Central memory CD8-positive, alpha-beta T cell (primary cell): ENCODE measurements at regions not wholly inside any gene's neighbourhood (a gene's known extent, or its start where the extent isn't known, plus 50 kb on each side); places are given as distances from the start of the nearest gene placed in this dataset.

ENCODE experiments used
- ATAC-seq: fragments of 150-1000 bp; cut with Tn5 transposase; replicated peaks from 2 replicates; pipeline ENCODE4 v1.10.0; 2022; ENCODE audit warnings: mild to moderate bottlenecking, moderate FRiP score, moderate number of reproducible peaks; ENCODE audit not compliant: poor library complexity, severe bottlenecking; ENCODE audit errors: extremely low read depth
- DNase-seq, 2 donors: peaks; one replicate each; pipeline ENCODE4 v3.0.0; 2021; ENCODE audit warnings: low spot score in 2 of 2
- H3K27ac Mint-ChIP-seq: one replicate; pipeline ENCODE4 v1.8.0; 2022; ENCODE audit warnings: low read depth, mild to moderate bottlenecking, moderate library complexity, mixed read lengths
- H3K27me3 Mint-ChIP-seq: one replicate; pipeline ENCODE4 v1.8.0; 2022; ENCODE audit warnings: mixed read lengths
- H3K36me3 Mint-ChIP-seq: one replicate; pipeline ENCODE4 v1.8.0; 2022; ENCODE audit warnings: mild to moderate bottlenecking, moderate library complexity, mixed read lengths; ENCODE audit not compliant: insufficient read depth
- H3K4me1 Mint-ChIP-seq: one replicate; pipeline ENCODE4 v1.8.0; 2022; ENCODE audit warnings: mixed read lengths
- H3K4me3 Mint-ChIP-seq: one replicate; pipeline ENCODE4 v1.8.0; 2022; ENCODE audit warnings: mild to moderate bottlenecking, moderate library complexity, mixed read lengths
- H3K9me3 Mint-ChIP-seq: one replicate; pipeline ENCODE4 v1.8.0; 2022; ENCODE audit warnings: mixed read lengths

DNA sequence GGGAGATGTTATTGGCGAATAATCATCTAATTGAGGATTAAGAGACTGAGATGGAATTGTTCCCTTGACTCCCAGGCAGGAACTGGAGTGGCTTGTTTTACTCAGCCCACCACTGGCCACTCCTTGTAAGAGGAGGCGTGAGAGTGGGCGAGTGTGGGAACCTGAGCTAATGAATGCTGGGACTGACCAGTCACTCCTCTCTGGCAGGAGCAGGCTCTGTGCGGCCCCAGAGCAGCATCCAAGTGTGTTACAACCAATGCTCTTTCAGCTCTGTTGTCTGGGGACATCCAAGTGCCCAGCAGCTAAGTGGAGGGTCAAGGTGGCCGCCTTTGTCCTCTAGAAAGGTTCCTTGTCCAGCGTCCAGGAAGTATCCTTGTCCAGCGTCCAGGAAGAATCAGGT, 739.9 kb downstream of the CDH8 start:
- ATAC-seq (no peak), DNase-seq (no peak)
- Mint-ChIP-seq H3K27me3 (no peaks in the 10 kb centered on the region), H3K4me3 (no peak overlapping the region), H3K9me3 (peaks cover 13% of the 10 kb centered on the region), H3K27ac (no peak overlapping the region), H3K4me1 (no peaks in the 10 kb centered on the region), H3K36me3 (peaks cover 3% of the 10 kb centered on the region)

DNA sequence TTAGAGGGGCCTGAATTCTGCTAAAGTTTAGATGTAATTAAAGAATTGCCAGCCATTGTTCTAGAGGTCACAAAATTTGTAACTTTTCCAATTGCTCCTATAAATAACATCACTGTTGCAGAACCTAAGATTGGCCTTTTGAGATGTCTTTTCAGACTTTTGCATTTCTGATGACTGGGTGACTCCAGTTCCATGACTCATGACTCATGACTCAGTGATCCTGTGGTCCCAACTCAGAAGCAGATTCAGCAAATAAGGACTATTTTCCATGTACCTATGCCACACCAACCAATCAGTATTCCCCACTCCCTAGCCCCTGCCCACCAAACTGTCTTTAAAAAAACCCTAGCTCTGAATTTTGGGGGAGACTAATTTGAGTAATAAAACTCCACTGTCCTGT, 740.9 kb downstream of the CDH8 start:
- Mint-ChIP-seq H3K9me3 (peaks cover 10% of the 10 kb centered on the region), H3K36me3 (peaks cover 3% of the 10 kb centered on the region), H3K4me3 (no peak overlapping the region), H3K27ac (no peak overlapping the region), H3K27me3 (no peaks in the 10 kb centered on the region), H3K4me1 (no peaks in the 10 kb centered on the region)
- DNase-seq (no peak), ATAC-seq (no peak)

DNA sequence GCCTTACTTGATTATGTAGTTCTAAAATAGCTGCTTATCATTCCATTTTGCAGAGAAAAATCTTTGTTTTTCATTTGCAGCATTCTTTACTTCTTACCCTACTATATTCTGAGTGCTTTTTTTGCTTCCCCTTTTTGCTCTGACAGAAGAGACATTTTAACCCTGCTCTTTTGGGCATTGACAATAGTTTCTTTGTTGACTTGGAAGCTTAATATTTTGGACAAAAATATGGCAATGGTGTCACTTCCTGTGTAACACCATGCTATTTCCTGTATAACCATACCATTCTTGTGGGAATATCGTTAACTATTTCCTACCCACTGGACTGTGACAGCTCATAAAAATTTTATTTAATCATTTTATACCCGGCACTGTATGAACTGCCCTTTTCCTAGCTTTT, 747.1 kb downstream of the CDH8 start:
- Mint-ChIP-seq H3K36me3 (peaks cover 3% of the 10 kb centered on the region), H3K27me3 (no peaks in the 10 kb centered on the region), H3K9me3 (peaks cover 7% of the 10 kb centered on the region), H3K27ac (no peak overlapping the region), H3K4me3 (no peak overlapping the region), H3K4me1 (no peaks in the 10 kb centered on the region)
- DNase-seq = no peak
- ATAC-seq = no peak

DNA sequence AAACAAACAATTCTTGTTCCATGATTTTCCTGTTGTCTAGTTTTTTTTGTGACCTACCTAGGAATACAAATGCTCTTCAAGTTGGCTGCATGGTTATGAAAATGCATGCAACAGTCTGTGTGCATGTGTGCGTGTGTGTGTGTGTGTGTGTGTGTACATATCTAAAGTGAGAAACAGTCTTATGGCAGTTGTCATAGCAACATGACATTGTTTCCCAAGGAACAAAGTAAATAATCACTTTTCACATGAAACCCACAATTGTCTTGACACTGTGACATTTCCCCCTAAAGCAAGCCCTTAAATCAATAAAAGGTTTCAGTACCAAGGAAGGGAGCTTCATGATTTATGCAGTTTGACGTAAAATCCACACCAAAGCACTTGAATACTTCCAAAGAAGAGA, 758.4 kb downstream of the CDH8 start:
- no peak overlapping the region for H3K4me3 Mint-ChIP-seq
- H3K27ac Mint-ChIP-seq = no peak overlapping the region
- H3K27me3 Mint-ChIP-seq = no peaks in the 10 kb centered on the region
- H3K4me1 Mint-ChIP-seq = no peaks in the 10 kb centered on the region
- ATAC-seq (no peak), DNase-seq (no peak)
- H3K36me3 Mint-ChIP-seq = no peaks in the 10 kb centered on the region
- peaks cover 30% of the 10 kb centered on the region for H3K9me3 Mint-ChIP-seq

DNA sequence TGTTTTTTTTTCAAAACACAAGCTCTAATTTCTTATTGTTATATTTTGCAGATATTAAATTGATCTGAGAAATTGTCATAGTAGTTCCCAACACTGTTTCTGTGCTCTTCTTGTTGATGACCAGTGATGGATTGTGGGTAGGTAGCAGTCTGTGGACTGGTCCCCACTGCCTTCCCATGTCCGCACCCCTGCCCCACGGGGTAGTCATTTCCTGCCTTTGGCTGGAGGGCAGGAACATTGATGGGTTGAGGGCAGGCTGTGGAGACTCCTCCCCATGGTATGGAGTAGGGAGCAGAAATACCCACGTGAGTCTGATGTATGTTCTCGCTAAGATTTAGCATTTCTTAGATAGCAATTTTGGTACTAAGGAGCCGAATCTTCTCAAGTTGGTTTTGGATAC, 762.0 kb downstream of the CDH8 start:
- Mint-ChIP-seq H3K27ac (no peak overlapping the region), H3K9me3 (peaks cover 24% of the 10 kb centered on the region), H3K36me3 (no peaks in the 10 kb centered on the region), H3K4me3 (no peak overlapping the region), H3K4me1 (no peaks in the 10 kb centered on the region), H3K27me3 (no peaks in the 10 kb centered on the region)
- ATAC-seq (no peak), DNase-seq (no peak)

- H3K9me3 Mint-ChIP-seq = peaks cover 25% of the 10 kb centered on the region
- ATAC-seq (no peak), DNase-seq (no peak)
- no peaks in the 10 kb centered on the region for H3K27me3 Mint-ChIP-seq
- no peaks in the 10 kb centered on the region for H3K4me1 Mint-ChIP-seq
- no peak overlapping the region for H3K27ac Mint-ChIP-seq
- H3K36me3 Mint-ChIP-seq = no peaks in the 10 kb centered on the region
- H3K4me3 Mint-ChIP-seq = no peak overlapping the region
Measured at GRCh38 chr16:61270726-61271125, 765.5 kb downstream of the CDH8 start.

DNA sequence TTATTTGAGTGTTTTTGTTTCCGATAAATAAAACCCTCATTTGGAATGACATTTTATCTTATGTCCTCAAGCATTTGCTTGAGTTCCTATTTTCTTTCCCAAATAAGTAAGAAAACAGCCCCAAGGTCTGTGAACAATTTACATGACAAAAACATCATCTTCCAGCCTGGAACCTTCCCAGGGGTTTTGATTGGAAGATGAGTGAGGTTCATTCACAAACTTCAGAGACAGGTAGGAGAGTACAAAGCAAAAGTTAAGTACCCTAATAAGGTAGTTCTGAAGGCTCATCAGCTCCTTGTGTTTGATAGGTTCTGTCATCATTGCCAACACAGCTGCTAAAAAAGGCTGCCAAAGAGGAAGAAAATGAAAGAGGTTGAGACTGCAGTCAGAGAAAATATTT, 772.8 kb downstream of the CDH8 start:
- H3K27ac Mint-ChIP-seq = no peak overlapping the region
- H3K4me3 Mint-ChIP-seq = no peak overlapping the region
- H3K36me3 Mint-ChIP-seq = no peaks in the 10 kb centered on the region
- ATAC-seq (no peak), DNase-seq (no peak)
- peaks cover 25% of the 10 kb centered on the region for H3K9me3 Mint-ChIP-seq
- H3K4me1 Mint-ChIP-seq = no peaks in the 10 kb centered on the region
- H3K27me3 Mint-ChIP-seq = no peaks in the 10 kb centered on the region

GRCh38 chr16:61261315-61261714, 774.9 kb downstream of the CDH8 start:
- Mint-ChIP-seq H3K27me3 (no peaks in the 10 kb centered on the region), H3K4me3 (no peak overlapping the region), H3K4me1 (no peaks in the 10 kb centered on the region), H3K36me3 (no peaks in the 10 kb centered on the region), H3K9me3 (peaks cover 24% of the 10 kb centered on the region), H3K27ac (no peak overlapping the region)
- no peak for ATAC-seq
- no peak for DNase-seq

DNA sequence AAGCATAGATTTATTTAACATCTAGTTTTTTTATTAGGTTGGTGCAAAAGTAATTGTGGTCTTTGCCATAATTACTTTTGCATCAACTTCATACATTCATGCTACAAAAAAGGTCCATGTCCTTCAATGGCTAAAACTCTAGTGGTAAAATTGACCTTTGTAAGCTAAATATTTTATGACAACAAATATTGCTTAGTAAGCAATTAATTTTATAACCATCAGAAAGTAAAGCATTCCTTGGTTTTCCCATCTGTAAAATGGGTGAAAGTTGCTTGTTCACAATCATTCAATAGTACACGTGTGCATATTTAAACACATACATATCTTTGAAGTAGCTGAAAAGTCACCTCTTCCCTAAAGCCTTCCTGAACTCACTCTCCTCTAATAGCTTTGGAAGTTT, 789.6 kb downstream of the CDH8 start:
- H3K4me3 Mint-ChIP-seq = no peak overlapping the region
- H3K4me1 Mint-ChIP-seq = no peaks in the 10 kb centered on the region
- no peak overlapping the region for H3K27ac Mint-ChIP-seq
- no peaks in the 10 kb centered on the region for H3K27me3 Mint-ChIP-seq
- ATAC-seq (no peak), DNase-seq (no peak)
- no peaks in the 10 kb centered on the region for H3K36me3 Mint-ChIP-seq
- peaks cover 7% of the 10 kb centered on the region for H3K9me3 Mint-ChIP-seq

GRCh38 chr16:61243954-61244353, 792.3 kb downstream of the CDH8 start:
- peaks cover 18% of the 10 kb centered on the region for H3K9me3 Mint-ChIP-seq
- H3K4me3 Mint-ChIP-seq = no peak overlapping the region
- no peaks in the 10 kb centered on the region for H3K36me3 Mint-ChIP-seq
- no peak overlapping the region for H3K27ac Mint-ChIP-seq
- DNase-seq (no peak), ATAC-seq (no peak)
- H3K27me3 Mint-ChIP-seq = no peaks in the 10 kb centered on the region
- no peaks in the 10 kb centered on the region for H3K4me1 Mint-ChIP-seq

- Mint-ChIP-seq H3K27me3 (no peaks in the 10 kb centered on the region), H3K27ac (no peak overlapping the region)
Measured at GRCh38 chr16:61237884-61238485, 798.3 kb downstream of the CDH8 start.

DNA sequence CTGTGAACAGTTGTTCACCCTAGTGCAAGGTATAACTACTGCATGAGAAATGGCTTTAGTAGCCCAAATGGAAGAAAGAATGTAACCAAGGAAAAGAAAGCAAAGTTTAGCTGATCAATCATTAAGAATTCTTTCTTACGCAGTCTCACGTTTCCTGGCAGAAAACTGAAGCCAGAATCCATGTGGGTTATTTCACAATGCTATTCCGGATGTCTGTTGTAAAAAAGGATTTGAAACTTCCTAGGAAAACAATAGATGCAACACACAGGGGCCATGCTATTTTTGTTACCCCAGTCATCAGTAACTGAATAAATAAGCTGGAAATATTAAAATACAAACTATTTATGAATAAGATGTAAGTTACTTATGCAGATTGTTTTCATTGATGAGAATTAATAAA, 802.5 kb downstream of the CDH8 start:
- H3K4me3 Mint-ChIP-seq = no peak overlapping the region
- H3K9me3 Mint-ChIP-seq = peaks cover 17% of the 10 kb centered on the region
- no peaks in the 10 kb centered on the region for H3K27me3 Mint-ChIP-seq
- H3K36me3 Mint-ChIP-seq = no peaks in the 10 kb centered on the region
- no peaks in the 10 kb centered on the region for H3K4me1 Mint-ChIP-seq
- ATAC-seq = no peak
- H3K27ac Mint-ChIP-seq = no peak overlapping the region
- no peak for DNase-seq

More at GRCh38 chr16:61237884-61238485, 798.3 kb downstream of the CDH8 start:
- no peaks in the 10 kb centered on the region for H3K36me3 Mint-ChIP-seq
- ATAC-seq = no peak
- H3K9me3 Mint-ChIP-seq = peaks cover 25% of the 10 kb centered on the region
- no peaks in the 10 kb centered on the region for H3K4me1 Mint-ChIP-seq
- DNase-seq = no peak
- no peak overlapping the region for H3K4me3 Mint-ChIP-seq

DNA sequence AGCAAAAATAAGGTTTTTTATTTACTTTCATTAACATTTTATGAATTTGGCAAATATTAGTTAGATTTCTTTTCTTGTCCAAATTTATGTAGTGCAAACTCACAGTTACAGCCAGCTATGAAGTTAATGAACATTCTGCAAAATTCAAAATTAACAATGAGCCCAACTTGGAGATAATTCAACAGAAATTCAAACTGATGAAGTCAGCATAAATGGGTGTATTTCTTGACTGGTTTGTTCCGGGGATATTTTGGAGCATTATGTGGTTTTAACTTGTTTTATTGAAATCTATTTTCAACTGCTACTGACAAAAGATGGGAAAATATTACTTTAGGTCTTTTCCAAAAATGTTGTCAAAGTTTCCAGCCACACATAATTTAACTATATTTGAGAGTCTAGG, 807.9 kb downstream of the CDH8 start:
- Mint-ChIP-seq H3K4me1 (no peaks in the 10 kb centered on the region), H3K36me3 (no peaks in the 10 kb centered on the region), H3K9me3 (peaks cover 12% of the 10 kb centered on the region), H3K4me3 (no peak overlapping the region), H3K27me3 (no peaks in the 10 kb centered on the region), H3K27ac (no peak overlapping the region)
- ATAC-seq (no peak), DNase-seq (no peak)

DNA sequence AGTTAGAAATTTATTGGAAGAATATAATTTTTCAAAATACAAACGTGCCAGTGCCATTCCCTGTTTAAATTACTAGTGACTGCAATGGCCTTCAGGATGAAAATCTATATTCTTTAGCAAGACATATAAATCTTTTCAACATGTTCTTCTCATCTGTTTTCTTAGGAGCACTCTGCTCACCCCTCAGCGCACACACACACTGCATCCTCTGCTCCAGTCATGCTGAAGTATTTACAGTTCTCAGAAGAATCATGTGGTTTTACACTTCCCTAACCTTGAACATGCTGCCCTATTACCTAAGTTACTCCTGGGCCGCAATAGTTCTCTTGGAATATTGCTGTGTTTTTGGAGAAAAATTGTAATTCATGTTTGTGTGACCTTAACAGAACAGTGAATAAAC, 820.6 kb downstream of the CDH8 start:
- Mint-ChIP-seq H3K27ac (no peak overlapping the region), H3K9me3 (peaks cover 14% of the 10 kb centered on the region), H3K27me3 (no peaks in the 10 kb centered on the region), H3K36me3 (no peaks in the 10 kb centered on the region), H3K4me1 (no peaks in the 10 kb centered on the region), H3K4me3 (no peak overlapping the region)
- ATAC-seq (no peak), DNase-seq (no peak)
